ENCODE measurements at regions not wholly inside any gene's neighbourhood (a gene's known extent, or its start where the extent isn't known, plus 50 kb on each side); places are given as distances from the start of the nearest gene placed in this dataset.

DNA sequence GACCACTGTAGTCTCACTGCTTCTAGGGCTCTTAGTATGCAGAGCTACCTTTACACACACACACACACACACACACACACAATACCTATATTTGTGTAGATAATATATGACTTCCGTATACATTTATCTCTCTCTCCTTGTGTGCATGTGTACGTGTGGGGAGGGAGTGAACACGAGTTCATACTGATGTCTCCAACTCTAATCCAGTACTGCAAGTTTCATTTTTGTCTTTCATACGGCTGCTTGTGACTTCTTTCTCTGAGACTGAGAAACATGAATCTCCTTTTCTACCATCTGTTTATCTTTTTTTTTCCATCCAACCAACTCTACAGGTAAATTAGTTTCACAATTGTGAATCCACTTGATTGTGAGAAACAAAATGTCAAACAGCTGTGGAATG, 1229.5 kb upstream of the AGA start:
- no peak overlapping the region for H3K23ac ChIP-seq (ENCODE audit: low read depth, low read length)
- TF ChIP-seq CEBPB (IDR thresholded peaks at IDR 0.05; ENCODE audit: low read depth, low read length) (no peak), POLR2A (IDR thresholded peaks at IDR 0.05; ENCODE audit: low read depth, low read length) (no peak), RFX5 (IDR thresholded peaks at IDR 0.05; ENCODE audit: low read depth, low read length) (no peak), ELK1 (IDR thresholded peaks at IDR 0.05; ENCODE audit: borderline replicate concordance, low read depth, low read length) (no peak), CTCF (conservative IDR thresholded peaks at IDR 0.05; ENCODE audit: low read depth, low read length) (no peak), NFE2L2 (IDR thresholded peaks at IDR 0.05; ENCODE audit: low read depth, low read length) (no peak), BHLHE40 (IDR thresholded peaks at IDR 0.05; ENCODE audit: low read depth, low read length) (no peak)
- POLR2A ChIA-PET (ENCODE audit: unreplicated experiment): no interaction called here
- H3K79me1 ChIP-seq (ENCODE audit: low read depth in 1 of 2, low read length in 2 of 2): no peaks in the 10 kb centered on the region
- DNase-seq (no peak), ATAC-seq (ENCODE audit: low read depth) (no peak)
- H3K27ac ChIP-seq (ENCODE audit: insufficient read depth, low read length): no peak overlapping the region
- no peak overlapping the region for H3K14ac ChIP-seq (replicated peaks; ENCODE audit: low read depth, low read length)
- H3K9ac ChIP-seq (ENCODE audit: low read depth, low read length): no peak overlapping the region
- WGBS, 2 experiments (ENCODE audit: extremely low coverage in 2 of 2, insufficient read length in 1 of 2): no CpG with 5 or more reads among the region's 4 CpGs
- H3K18ac ChIP-seq (ENCODE audit: low read depth, low read length): no peak overlapping the region
- no TSS peak for BruUV-seq (replicated peaks)
- H3K27me3 ChIP-seq (ENCODE audit: control insufficient read depth, insufficient read depth, low read length): no peaks in the 10 kb centered on the region
- H4K8ac ChIP-seq (ENCODE audit: low read depth in 2 of 2, low read length in 2 of 2): no peak overlapping the region
- no peak overlapping the region for H3K4me2 ChIP-seq (ENCODE audit: low read depth, low read length)
- no peak overlapping the region for H2BK5ac ChIP-seq (ENCODE audit: low read depth, low read length, poor library complexity, severe bottlenecking)
- no peak overlapping the region for H2AK9ac ChIP-seq (replicated peaks; ENCODE audit: low read depth, low read length, poor library complexity)
- dilution Hi-C loops (cut with HindIII; ENCODE audit: low sequenced_read_pairs, unreplicated experiment) (no loop called here), in situ Hi-C loops (cut with MboI; ENCODE audit: low sequenced_read_pairs) (no loop called here), intact Hi-C loops (cut with micrococcal nuclease) (no loop called here)
- H2BK20ac ChIP-seq (ENCODE audit: low read depth, low read length): no peak overlapping the region
- no peaks in the 10 kb centered on the region for H3K4me1 ChIP-seq (ENCODE audit: control insufficient read depth, insufficient read depth, low read length)
- no peak overlapping the region for H2AFZ ChIP-seq (replicated peaks; ENCODE audit: low read length, poor library complexity)
- no peak overlapping the region for H4K5ac ChIP-seq (ENCODE audit: low read depth, low read length)
- CTCF ChIA-PET: interaction anchor here (0.6 kb wide), 1 partner anchor 212 kb away, joined by 3 read pairs; no protein-coding TSS in a partner anchor
- H2BK120ac ChIP-seq (ENCODE audit: low read depth, low read length): no peak overlapping the region
- no peak overlapping the region for H4K91ac ChIP-seq (ENCODE audit: insufficient read depth, low read depth, low read length)
- H2AK5ac ChIP-seq (ENCODE audit: low read depth, low read length): no peak overlapping the region
- H3K56ac ChIP-seq (ENCODE audit: extremely low read depth, insufficient read depth, low read length): no peak overlapping the region
- H3K9me1 ChIP-seq (ENCODE audit: insufficient read depth, low read length): no peaks in the 10 kb centered on the region
- H3K36me3 ChIP-seq (ENCODE audit: control insufficient read depth, insufficient read depth, low read length): no peaks in the 10 kb centered on the region
- no peaks in the 10 kb centered on the region for H3K9me3 ChIP-seq (ENCODE audit: control insufficient read depth, insufficient read depth, low read length)
- no peaks in the 10 kb centered on the region for H4K20me1 ChIP-seq (ENCODE audit: insufficient read depth, low read length)
- no peak overlapping the region for H3K4me3 ChIP-seq (ENCODE audit: insufficient read depth, low read depth, low read length)
- H2BK15ac ChIP-seq (ENCODE audit: low read depth, low read length): no peak overlapping the region
- H3K4ac ChIP-seq (ENCODE audit: low read depth, low read length): no peak overlapping the region

Data from IMR-90 (cell line).